Keratinocyte (primary cell): ENCODE measurements at regions not wholly inside any gene's neighbourhood (a gene's known extent, or its start where the extent isn't known, plus 50 kb on each side); places are given as distances from the start of the nearest gene placed in this dataset.

Source experiments
- DNase-seq: peaks from one replicate; pipeline ENCODE4 v3.0.0-alpha.2; 2011; ENCODE audit warnings: low read depth, missing footprints, low spot score
- FAIRE-seq: peaks from 2 replicates; lab custom pipeline; 2011; peaks lifted over from hg19 to GRCh38; lab: Jason Lieb, UNC
- H2AFZ ChIP-seq: 2 replicates; pipeline ENCODE4 v1.6.0; 2012; ENCODE audit warnings: low read length, control low read depth, inconsistent platforms; ENCODE audit not compliant: control insufficient read depth
- H3K27ac ChIP-seq: 2 replicates; pipeline ENCODE4 v1.5.1; 2011; ENCODE audit warnings: low read length; ENCODE audit not compliant: control insufficient read depth, insufficient read depth
- H3K27me3 ChIP-seq: 3 replicates; pipeline ENCODE4 v1.6.0; 2011; ENCODE audit warnings: low read length; ENCODE audit not compliant: control insufficient read depth, insufficient read depth; ENCODE audit errors: extremely low read depth
- H3K36me3 ChIP-seq, 2 experiments: 2 replicates in 1 of 2; 3 replicates in 1 of 2; pipeline ENCODE4 v1.5.1; 2011; ENCODE audit warnings: low read length in 2 of 2, mild to moderate bottlenecking in 1 of 2; ENCODE audit not compliant: control insufficient read depth in 2 of 2, insufficient read depth in 2 of 2; ENCODE audit errors: extremely low read depth in 1 of 2
- H3K4me1 ChIP-seq: 3 replicates; pipeline ENCODE4 v1.5.1; 2011; ENCODE audit warnings: low read length; ENCODE audit not compliant: control insufficient read depth, insufficient read depth; ENCODE audit errors: extremely low read depth
- H3K4me2 ChIP-seq: 3 replicates; pipeline ENCODE4 v1.6.0; 2011; ENCODE audit warnings: low read depth, low read length; ENCODE audit not compliant: control insufficient read depth, insufficient read depth; ENCODE audit errors: extremely low read depth
- H3K4me3 ChIP-seq, 3 experiments: fragments of 200-600 bp in 1 of 3; sonication (generic) in 1 of 3; 2 replicates in 2 of 3; 3 replicates in 1 of 3; pipeline ENCODE4 v1.5.1; 2011 to 2016; ENCODE audit warnings: low read length in 3 of 3, mild to moderate bottlenecking in 3 of 3, control low read depth in 2 of 3, inconsistent platforms in 1 of 3, low read depth in 1 of 3, mixed read lengths in 1 of 3, mixed run types in 1 of 3, moderate library complexity in 1 of 3; ENCODE audit not compliant: control insufficient read depth in 2 of 3, insufficient read depth in 2 of 3; ENCODE audit errors: extremely low read depth in 1 of 3
- H3K79me2 ChIP-seq: 2 replicates; pipeline ENCODE4 v1.6.0; 2012; ENCODE audit warnings: low read length; ENCODE audit not compliant: control insufficient read depth, insufficient read depth
- H3K9ac ChIP-seq: 3 replicates; pipeline ENCODE4 v1.6.0; 2011; ENCODE audit warnings: low read length; ENCODE audit not compliant: control insufficient read depth, insufficient read depth; ENCODE audit errors: extremely low read depth
- H3K9me1 ChIP-seq: 3 replicates; pipeline ENCODE4 v1.6.0; 2011; ENCODE audit warnings: low read length; ENCODE audit not compliant: control insufficient read depth, insufficient read depth; ENCODE audit errors: extremely low read depth
- H3K9me3 ChIP-seq: 2 replicates; pipeline ENCODE4 v1.5.1; 2012; ENCODE audit warnings: low read depth, low read length; ENCODE audit not compliant: control insufficient read depth
- H4K20me1 ChIP-seq: 3 replicates; pipeline ENCODE4 v1.6.0; 2011; ENCODE audit warnings: low read length; ENCODE audit not compliant: control insufficient read depth, insufficient read depth; ENCODE audit errors: extremely low read depth
- EZH2 ChIP-seq: IDR thresholded peaks from one replicate; pipeline ENCODE4 v1.6.1; 2012; ENCODE audit warnings: inconsistent platforms, mild to moderate bottlenecking, low read length, moderate library complexity
- dilution Hi-C: fragments of 300-500 bp; cut with MboI; formaldehyde crosslinking; loops from one replicate; pipeline ENCODE4 v1.7.0; 2020; ENCODE audit warnings: low sequenced_read_pairs; ENCODE audit not compliant: extremely low pct_ligation_motif_present
- TF ChIP-seq, protein P1 (sequence below), 3 experiments: IDR thresholded peaks in 1 of 3; conservative IDR thresholded peaks in 1 of 3; optimal IDR thresholded peaks in 1 of 3; 2 replicates in 2 of 3; 3 replicates in 1 of 3; pipeline versions ENCODE3 to v1.5.1; 2011; ENCODE audit warnings: low read length in 3 of 3, mild to moderate bottlenecking in 3 of 3, moderate library complexity in 2 of 3, control low read depth in 1 of 3, inconsistent platforms in 1 of 3; ENCODE audit not compliant: insufficient read depth in 2 of 3; ENCODE audit errors: extremely low read depth in 1 of 3

DNA sequence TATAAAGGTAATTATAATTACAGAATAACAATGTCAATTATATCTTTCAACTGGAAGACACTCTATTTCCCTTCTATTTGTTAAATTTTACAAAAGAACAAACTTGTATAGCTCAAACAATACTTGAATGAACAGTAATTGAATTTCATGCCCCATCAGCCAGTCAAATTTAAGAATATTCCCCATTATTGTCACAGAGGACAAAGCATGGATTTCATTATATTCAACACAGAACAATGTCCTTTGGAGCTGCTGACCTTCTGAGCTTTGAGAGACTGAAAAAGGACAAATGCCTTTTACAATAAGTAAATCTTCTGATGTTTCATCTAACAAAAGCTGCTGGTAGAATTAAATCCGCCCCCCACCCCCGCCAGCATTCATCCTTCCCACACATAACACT, 187.5 kb upstream of the MC4R start:
- H3K79me2 ChIP-seq = no peaks in the 10 kb centered on the region
- no peaks in the 10 kb centered on the region for H3K9me1 ChIP-seq
- no peak overlapping the region for H3K4me2 ChIP-seq
- H3K4me1 ChIP-seq = no peaks in the 10 kb centered on the region
- H3K9me3 ChIP-seq = no peaks in the 10 kb centered on the region
- no peaks in the 10 kb centered on the region for H4K20me1 ChIP-seq
- no peak for DNase-seq
- no peaks in the 10 kb centered on the region for H3K36me3 ChIP-seq
- H3K9ac ChIP-seq = no peak overlapping the region
- no peak for FAIRE-seq
- dilution Hi-C loops = loop anchor here (25.0 kb wide), 1 partner anchor 573 kb away; no protein-coding TSS in a partner anchor
- TF ChIP-seq, protein P1, sequence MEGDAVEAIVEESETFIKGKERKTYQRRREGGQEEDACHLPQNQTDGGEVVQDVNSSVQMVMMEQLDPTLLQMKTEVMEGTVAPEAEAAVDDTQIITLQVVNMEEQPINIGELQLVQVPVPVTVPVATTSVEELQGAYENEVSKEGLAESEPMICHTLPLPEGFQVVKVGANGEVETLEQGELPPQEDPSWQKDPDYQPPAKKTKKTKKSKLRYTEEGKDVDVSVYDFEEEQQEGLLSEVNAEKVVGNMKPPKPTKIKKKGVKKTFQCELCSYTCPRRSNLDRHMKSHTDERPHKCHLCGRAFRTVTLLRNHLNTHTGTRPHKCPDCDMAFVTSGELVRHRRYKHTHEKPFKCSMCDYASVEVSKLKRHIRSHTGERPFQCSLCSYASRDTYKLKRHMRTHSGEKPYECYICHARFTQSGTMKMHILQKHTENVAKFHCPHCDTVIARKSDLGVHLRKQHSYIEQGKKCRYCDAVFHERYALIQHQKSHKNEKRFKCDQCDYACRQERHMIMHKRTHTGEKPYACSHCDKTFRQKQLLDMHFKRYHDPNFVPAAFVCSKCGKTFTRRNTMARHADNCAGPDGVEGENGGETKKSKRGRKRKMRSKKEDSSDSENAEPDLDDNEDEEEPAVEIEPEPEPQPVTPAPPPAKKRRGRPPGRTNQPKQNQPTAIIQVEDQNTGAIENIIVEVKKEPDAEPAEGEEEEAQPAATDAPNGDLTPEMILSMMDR (optimal IDR thresholded peaks at IDR 0.05 in 1 of 3, IDR thresholded peaks at IDR 0.05 in 1 of 3, conservative IDR thresholded peaks at IDR 0.05 in 1 of 3; ENCODE audit: extremely low read depth in 1 of 3, insufficient read depth in 2 of 3, low read length in 3 of 3) = no peak
- no peak for TF ChIP-seq EZH2
- no peaks in the 10 kb centered on the region for H3K27me3 ChIP-seq
- H3K4me3 ChIP-seq = no peak overlapping the region
- no peak overlapping the region for H2AFZ ChIP-seq
- H3K27ac ChIP-seq = no peak overlapping the region

- H3K36me3 ChIP-seq = no peaks in the 10 kb centered on the region
- no peaks in the 10 kb centered on the region for H3K79me2 ChIP-seq
- H3K4me1 ChIP-seq = no peaks in the 10 kb centered on the region
- no peak overlapping the region for H2AFZ ChIP-seq
- no peaks in the 10 kb centered on the region for H3K9me3 ChIP-seq
- no peak overlapping the region for H3K4me2 ChIP-seq
- H3K9me1 ChIP-seq = no peaks in the 10 kb centered on the region
- no peak overlapping the region for H3K27ac ChIP-seq
- FAIRE-seq (no peak), DNase-seq (no peak)
- TF ChIP-seq EZH2 = no peak
- TF ChIP-seq, protein P1 (optimal IDR thresholded peaks at IDR 0.05 in 1 of 3, IDR thresholded peaks at IDR 0.05 in 1 of 3, conservative IDR thresholded peaks at IDR 0.05 in 1 of 3; ENCODE audit: extremely low read depth in 1 of 3, insufficient read depth in 2 of 3, low read length in 3 of 3) = no peak
- no peaks in the 10 kb centered on the region for H4K20me1 ChIP-seq
- H3K27me3 ChIP-seq = no peaks in the 10 kb centered on the region
- dilution Hi-C loops = loop anchor here (25.0 kb wide), 1 partner anchor 576 kb away; no protein-coding TSS in a partner anchor
- no peak overlapping the region for H3K9ac ChIP-seq
- no peak overlapping the region for H3K4me3 ChIP-seq
Observed at GRCh38 chr18:60563082-60563481, 190.5 kb upstream of the MC4R start.
